ENCODE measurements at regions not wholly inside any gene's neighbourhood (a gene's known extent, or its start where the extent isn't known, plus 50 kb on each side); places are given as distances from the start of the nearest gene placed in this dataset.

DNA sequence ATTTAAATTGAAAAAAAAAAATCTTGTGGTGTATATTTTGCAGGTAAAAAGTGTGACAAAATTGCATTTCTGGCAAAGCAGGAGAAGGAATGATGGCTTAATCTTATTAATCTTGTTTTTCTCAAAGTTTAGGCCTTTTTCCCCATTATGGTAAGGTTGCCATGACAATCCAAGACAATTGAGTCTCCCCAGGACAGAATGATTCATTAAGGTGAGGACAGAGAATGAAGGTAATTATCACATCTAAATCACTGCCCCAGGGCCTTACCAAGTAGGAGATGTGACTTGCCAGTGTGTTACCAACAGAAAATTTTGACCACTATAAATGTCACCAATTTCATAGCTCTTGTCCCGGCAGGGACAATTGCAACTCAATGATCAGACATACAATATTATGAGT is 439.2 kb downstream of the DNAH5 start:
- TF ChIP-seq, protein P1, sequence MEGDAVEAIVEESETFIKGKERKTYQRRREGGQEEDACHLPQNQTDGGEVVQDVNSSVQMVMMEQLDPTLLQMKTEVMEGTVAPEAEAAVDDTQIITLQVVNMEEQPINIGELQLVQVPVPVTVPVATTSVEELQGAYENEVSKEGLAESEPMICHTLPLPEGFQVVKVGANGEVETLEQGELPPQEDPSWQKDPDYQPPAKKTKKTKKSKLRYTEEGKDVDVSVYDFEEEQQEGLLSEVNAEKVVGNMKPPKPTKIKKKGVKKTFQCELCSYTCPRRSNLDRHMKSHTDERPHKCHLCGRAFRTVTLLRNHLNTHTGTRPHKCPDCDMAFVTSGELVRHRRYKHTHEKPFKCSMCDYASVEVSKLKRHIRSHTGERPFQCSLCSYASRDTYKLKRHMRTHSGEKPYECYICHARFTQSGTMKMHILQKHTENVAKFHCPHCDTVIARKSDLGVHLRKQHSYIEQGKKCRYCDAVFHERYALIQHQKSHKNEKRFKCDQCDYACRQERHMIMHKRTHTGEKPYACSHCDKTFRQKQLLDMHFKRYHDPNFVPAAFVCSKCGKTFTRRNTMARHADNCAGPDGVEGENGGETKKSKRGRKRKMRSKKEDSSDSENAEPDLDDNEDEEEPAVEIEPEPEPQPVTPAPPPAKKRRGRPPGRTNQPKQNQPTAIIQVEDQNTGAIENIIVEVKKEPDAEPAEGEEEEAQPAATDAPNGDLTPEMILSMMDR (IDR thresholded peaks at IDR 0.05): no peak
- TF ChIP-seq POLR2AphosphoS5 (IDR thresholded peaks at IDR 0.05) (no peak), POLR2A (IDR thresholded peaks at IDR 0.05; ENCODE audit: low read depth) (no peak), EP300 (IDR thresholded peaks at IDR 0.05) (no peak)

All from esophagus muscularis mucosa (tissue), 4 donors.